ENCODE measurements at regions not wholly inside any gene's neighbourhood (a gene's known extent, or its start where the extent isn't known, plus 50 kb on each side); places are given as distances from the start of the nearest gene placed in this dataset.
"Not testable (repeated sequence)": the region's sequence is repeated elsewhere in the genome, so short reads cannot be mapped to it uniquely, and the experiment has no call there.

- no peak for DNase-seq (ENCODE audit: low read depth)
Observed at GRCh38 chr4:53959343-53960120, 104.9 kb downstream of the CHIC2 start.

DNA sequence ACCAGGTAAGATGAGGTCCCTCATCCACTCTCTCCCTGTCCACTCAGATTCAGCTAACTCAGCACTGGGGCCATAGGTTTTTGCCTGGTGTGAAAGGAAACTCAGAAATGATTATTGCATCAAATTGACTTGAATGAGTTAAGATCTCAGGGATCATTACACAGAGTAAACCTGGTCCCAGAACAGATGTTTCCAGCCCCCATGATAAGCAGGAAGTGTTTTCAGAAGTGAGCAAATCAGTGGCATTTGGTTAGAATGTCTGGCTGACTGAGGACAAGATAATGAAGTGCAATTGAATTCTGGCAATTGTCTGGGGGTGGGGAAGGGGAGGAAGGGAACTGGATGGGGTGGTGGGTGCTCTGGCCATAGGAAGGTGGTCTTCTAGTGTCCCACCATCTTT lies 108.0 kb downstream of the CHIC2 start:
- DNase-seq (ENCODE audit: low read depth) = no peak

DNA sequence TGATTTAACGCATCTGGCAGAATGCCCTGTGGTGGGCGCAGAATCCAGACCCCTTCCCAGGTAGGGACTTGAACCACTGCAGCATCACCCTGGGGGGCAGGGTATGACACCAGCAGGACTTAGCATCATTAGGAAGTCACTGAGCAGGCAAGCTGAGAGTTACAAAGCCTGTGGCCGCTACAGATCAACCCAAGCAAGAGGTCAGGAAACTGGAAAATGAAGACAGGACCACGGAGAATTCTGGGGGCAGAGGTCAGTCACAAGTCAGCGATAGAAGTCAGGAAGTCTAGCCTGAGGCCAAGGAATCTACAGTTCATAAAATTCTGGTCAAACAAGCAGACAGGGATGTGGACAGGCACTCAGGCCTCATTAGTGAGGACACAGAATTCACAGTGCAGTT lies 108.4 kb downstream of the CHIC2 start:
- no peak for DNase-seq (ENCODE audit: low read depth)

DNA sequence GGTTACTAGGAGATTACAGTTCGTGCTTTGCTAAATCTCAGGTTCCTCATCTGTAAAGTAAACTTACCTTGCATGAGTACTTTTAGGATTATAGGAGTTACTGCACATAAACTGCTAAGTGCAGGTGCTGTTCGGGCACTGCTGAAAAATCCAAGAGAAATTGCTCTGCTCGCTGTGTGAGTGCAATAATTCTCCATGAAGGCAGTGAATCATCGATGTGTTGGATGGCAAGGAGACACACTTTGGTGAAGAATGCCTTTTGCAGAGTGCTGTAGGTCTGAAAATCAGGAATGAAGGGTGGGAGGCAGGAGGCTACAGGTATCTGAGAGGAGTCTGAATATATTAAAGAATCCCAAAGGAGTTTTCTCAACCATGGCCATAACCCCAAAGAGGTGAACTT lies 113.0 kb downstream of the CHIC2 start:
- no peak for DNase-seq (ENCODE audit: low read depth)

DNA sequence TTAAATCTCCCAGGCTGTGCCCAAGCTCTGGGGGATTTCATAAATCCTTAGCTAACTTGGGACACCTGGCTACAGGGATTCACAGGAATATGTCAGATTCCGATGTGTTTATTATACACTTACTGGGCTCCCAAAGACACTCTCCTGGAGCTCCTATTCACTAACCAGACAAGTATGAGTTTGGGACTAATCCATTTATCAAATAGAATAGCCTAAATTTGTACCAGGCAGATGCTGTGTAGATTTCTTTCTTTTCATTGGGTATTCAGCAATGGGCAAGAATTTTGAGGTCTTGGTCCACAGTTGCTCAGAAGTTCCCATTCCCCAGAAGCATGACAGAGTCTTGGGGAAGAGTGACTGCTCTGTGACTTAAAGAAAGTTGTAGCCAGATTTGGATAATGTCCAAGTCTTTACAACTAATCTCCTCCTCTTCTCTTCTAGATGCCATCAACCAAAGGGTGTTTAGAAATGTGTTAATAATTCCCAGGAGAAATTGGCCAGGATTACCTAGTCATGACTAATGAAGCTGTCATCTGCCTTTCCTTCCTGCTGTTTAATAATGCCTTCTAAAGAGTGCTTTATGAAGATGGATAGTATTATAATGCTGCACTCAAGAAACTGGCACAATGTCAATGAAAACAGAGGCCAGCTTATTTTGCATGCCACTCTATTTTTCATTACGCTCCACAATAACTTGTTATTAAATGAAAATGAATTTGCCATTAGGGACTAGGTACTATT lies 120.9 kb downstream of the CHIC2 start:
- peak; percentile 98 for DNase-seq (ENCODE audit: low read depth)

DNA sequence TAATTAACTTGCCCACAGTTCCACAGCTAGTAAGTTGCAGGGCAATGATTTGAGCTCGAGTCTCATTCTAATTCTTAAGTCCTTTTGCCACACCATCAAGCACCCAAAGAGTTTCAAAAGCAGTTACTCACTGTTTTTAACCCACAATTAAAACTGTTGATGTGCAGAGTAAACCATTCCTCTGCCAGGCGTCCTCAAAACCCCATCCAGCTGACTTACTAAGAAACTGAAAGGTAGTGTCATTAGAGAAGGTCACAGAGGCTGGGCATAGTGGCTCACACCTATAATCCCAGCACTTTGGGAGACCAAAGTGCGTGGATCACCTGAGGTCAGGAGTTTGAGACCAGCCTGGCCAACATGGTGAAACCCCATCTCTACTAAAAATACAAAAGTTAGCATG lies 121.7 kb downstream of the CHIC2 start:
- DNase-seq (ENCODE audit: low read depth) = peak; percentile 50

DNA sequence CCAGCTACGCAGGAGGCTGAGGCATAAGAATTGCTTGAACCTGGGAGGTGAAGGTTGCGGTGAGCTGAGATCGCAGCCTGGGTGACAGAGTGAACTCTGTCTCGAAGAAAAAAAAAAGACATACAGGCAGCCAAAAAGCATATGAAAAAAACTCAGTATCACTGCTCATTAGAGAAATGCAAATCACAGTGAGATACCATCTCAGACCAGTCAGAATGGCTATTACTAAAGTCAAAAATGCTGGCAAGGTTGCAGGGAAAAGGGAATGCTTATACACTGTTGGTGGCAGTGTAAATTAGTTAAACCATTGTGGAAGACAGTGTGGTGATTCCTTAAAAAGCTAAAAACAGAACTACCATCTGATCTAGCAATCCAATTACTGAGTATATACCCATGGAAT lies 123.1 kb downstream of the CHIC2 start:
- no peak for DNase-seq (ENCODE audit: low read depth)

- DNase-seq (ENCODE audit: low read depth) = not testable (repeated sequence)
Observed at GRCh38 chr4:53939892-53940291, 124.5 kb downstream of the CHIC2 start.

- DNase-seq (ENCODE audit: low read depth) = no peak
Observed at GRCh38 chr4:53937918-53938317, 126.5 kb downstream of the CHIC2 start.

DNA sequence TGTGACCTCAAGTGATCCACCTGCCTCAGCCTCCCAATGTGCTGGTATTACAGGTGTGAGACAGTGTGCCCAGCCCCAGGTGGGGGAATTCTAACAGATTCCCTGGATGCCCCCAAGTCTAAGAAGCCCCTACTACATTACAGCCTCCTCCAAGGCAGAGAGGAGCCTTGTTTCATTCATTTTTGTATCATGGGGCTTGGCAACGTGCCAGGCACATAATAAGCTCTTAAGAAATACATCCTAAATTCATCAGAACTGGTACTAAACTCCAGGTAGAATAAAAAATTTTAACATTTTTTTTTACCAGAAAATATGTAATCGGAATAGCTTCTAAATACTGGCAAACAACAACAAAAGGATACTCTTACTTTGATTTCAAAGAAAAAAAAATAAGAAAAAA lies 127.1 kb downstream of the CHIC2 start:
- DNase-seq (ENCODE audit: low read depth) = no peak

DNA sequence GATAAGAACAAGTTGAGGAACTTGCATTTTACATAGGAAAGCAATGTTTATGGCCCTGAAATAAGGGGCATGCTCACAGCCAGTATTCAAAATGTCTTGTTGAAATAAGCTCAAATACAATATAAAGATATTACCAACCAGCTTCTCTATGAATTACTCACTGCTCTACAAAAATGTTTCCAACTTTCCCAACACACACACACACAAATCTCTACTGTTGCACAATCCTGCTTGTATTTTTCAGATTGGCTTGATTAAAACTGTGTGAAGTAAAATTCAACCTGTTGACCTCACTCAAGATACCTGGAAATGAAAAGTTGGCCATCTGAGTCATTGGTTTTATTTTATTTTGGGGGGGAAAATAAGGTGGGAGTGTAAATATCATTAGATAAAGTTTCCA lies 128.6 kb downstream of the CHIC2 start:
- DNase-seq (ENCODE audit: low read depth) = peak; percentile 61

- no peak for DNase-seq (ENCODE audit: low read depth)
Observed at GRCh38 chr4:53932796-53933610, 131.4 kb downstream of the CHIC2 start.

DNA sequence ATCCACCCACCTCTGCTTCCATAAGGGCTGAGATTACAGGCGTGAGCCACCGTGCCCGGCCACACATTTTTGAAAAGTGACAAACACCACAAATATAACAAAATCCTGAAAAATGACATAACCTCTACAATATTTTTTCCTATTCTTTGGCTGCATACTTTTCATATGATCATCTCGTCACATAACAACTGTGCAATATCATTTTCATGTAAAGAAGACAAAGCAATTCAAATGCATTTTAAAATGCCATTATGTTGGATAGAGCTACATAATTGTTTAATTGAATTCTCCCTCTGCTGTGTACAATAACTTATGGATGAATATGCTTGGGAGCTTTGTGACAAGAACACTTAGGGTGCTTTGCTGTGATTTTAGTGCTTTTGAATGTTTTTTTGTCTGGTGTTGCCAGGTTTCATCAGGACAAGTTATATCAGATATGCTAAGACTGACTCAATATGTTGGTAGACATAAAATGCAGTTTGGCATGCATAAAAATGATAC lies 132.9 kb downstream of the CHIC2 start:
- no peak for DNase-seq (ENCODE audit: low read depth)

- DNase-seq (ENCODE audit: low read depth) = peak; percentile 80
Observed at GRCh38 chr4:53929955-53930798, 134.2 kb downstream of the CHIC2 start.

- no peak for DNase-seq (ENCODE audit: low read depth)
Observed at GRCh38 chr4:53929311-53929710, 135.1 kb downstream of the CHIC2 start.

DNA sequence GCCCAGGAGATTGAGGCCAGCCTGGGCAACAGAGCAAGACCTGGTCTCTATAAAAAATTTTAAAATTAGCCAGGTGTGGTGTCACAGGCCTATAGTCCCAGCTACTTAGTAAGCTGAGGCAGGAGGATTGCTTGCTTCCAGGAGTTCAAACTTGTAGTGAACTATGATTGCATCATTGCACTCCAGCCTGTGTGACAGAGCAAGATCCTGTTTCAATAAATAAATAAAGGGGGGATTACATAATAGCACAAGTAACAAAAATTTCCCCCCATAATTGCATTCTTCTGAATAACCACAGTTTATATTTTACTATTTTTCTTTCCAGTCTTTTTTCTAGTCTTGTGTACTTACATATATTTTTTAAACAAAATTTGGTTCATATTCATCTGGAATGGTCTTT lies 135.6 kb downstream of the CHIC2 start:
- DNase-seq (ENCODE audit: low read depth) = peak; percentile 33

DNA sequence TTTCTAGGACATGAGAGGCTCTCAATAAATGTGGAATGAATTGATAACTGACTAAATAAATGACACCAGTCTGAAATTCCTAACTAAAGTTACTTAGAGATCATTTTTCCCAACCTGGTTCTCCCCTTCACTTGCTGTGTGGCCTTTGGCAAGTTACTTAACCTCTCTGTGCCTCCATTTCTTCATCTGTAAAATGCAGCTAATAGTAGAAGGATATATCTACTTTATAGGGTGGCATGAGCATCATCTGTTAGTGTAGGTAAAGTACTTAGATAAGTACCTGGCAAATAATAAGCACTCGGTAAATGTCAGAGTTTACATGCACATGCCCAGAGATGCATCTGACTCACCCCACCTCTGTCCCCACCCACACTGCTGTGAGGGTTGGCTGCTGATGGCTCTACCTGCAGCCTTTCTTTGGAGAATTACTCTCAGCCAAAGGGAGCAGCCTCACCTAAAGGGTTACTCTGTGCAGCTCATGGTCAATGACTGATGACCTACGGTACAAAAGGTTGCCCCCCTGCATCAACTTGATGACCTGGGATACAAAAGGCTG lies 139.3 kb downstream of the CHIC2 start:
- no peak for DNase-seq (ENCODE audit: low read depth)

DNA sequence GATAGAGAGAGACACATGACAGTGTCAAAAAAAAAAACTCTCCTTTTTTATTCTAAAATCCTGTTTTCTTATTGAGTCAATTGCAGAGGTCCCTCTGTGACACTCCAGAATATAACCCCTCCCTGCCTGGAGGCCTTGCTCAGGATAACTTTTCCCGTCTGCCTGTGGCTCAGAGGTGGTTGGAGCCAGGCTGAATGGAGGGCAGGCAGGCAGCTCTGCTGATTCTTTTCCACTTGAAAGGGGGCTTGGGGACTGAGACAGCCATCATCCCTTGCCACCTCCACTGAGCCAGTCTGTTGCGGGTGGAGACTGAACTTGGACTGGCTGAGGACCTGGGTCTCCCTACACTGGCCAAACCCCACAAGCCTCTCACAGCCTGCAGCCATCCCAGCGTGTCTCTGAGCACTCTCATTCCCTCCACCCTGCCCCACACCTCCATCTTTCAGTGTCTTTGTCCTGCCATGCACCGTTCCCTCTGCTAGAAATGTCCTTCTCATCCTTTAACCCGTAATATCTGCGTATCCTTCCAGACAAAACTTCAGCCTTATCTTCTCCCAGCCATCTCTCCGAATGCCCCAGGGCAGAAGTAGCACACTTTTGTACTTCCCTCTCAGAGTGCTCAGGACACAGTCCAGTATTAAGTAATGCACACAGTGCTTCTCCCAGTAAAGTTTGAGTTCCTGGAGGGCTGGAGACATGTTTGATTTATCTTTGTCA lies 139.9 kb downstream of the CHIC2 start:
- no peak for DNase-seq (ENCODE audit: low read depth)

DNA sequence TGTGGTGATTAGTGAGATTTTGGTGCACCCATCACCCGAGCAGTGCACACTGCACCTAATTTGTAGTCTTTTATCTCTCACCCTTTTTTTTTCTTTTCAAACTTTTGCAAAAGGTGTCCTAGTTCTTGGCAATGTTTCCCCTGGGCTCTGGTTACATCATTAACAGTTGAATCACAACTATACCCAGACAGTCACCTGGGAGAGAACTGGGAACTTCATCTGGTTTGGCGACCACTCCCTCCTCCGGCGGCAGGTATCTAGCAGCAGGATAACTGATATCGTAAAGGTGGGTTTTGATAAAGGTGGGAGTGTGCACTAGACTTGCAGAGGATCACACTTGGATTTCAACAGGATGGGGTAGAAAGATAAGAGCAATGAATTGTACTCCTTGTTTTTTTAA lies 140.5 kb downstream of the CHIC2 start:
- DNase-seq (ENCODE audit: low read depth) = no peak

DNA sequence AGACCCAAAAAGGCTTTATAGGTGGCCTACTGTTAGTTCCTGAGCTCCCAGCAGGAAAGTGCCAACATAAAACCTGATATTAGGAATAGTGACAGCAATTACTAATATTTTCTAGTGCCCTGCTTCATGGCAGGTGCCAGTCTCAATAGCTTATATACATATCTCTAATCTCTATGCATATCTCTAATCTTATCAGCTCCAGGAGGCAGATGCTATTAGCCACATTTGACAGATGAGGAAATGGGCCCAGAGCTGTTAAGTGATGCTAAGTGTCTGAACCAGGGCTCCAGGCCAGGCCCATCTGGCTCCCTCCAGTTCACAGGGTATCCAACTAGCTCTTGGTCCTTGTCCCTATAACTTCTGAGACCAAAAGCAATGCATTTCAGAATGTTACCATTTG lies 142.5 kb downstream of the CHIC2 start:
- DNase-seq (ENCODE audit: low read depth) = no peak

Data from renal cortical epithelial cell (primary cell).